ENCODE measurements at regions not wholly inside any gene's neighbourhood (a gene's known extent, or its start where the extent isn't known, plus 50 kb on each side); places are given as distances from the start of the nearest gene placed in this dataset.

DNA sequence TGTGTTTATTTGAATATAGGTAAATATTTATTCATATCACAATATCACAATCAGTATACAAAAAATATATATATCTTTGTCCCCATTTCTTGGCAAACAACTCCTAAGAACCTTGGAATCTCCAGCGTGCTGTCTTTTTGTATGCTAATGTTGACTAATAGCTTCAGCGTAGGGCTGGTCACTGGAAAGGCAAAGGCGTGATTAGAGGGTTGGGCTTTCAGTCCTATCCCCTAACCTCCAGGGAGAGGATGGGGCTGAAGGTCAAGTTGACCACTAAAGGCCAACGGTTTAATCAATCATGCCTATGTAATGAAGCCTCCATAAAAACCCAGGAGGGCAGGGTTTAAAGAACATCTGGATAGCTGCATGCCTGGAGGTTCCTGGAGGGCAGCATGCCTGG, 79.6 kb upstream of the BNC2 start:
- no peak for TF ChIP-seq CTCF (IDR thresholded peaks at IDR 0.05)
- no peak for TF ChIP-seq POLR2A (IDR thresholded peaks at IDR 0.05)

Measured in thyroid gland (tissue), 4 donors.